ENCODE measurements at regions not wholly inside any gene's neighbourhood (a gene's known extent, or its start where the extent isn't known, plus 50 kb on each side); places are given as distances from the start of the nearest gene placed in this dataset.

DNA sequence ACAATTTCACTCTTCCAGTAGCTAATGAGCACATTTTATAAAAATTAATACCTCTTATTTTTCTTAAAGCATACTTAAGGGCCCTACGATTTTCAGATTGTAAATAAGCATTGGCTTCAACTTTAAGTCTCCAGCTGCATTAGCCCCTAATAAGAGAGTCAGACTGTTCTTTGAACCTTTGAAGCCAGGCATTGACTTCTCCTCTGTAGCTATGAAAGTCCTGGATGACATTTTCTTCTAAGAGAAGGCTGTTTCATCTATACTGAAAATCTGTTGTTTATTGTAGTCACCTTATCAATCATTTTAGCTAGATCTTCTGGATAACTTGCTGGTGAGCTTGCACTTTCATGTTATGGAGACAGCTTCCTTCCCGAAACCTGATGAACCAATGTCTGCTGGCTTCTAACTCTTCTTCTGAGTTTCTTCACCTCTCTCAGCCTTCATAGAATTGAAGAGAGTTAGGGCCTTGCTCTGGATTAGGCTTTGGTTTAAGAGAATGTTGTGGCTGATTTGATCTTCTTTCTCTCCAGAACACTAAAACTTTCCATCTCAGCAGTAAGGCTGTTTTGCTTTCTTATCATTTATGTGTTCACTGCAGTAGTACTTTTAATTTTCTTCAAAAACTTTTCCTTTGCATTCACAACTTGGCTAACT lies 377.1 kb upstream of the RGS6 start:
- TF ChIP-seq, protein P1, sequence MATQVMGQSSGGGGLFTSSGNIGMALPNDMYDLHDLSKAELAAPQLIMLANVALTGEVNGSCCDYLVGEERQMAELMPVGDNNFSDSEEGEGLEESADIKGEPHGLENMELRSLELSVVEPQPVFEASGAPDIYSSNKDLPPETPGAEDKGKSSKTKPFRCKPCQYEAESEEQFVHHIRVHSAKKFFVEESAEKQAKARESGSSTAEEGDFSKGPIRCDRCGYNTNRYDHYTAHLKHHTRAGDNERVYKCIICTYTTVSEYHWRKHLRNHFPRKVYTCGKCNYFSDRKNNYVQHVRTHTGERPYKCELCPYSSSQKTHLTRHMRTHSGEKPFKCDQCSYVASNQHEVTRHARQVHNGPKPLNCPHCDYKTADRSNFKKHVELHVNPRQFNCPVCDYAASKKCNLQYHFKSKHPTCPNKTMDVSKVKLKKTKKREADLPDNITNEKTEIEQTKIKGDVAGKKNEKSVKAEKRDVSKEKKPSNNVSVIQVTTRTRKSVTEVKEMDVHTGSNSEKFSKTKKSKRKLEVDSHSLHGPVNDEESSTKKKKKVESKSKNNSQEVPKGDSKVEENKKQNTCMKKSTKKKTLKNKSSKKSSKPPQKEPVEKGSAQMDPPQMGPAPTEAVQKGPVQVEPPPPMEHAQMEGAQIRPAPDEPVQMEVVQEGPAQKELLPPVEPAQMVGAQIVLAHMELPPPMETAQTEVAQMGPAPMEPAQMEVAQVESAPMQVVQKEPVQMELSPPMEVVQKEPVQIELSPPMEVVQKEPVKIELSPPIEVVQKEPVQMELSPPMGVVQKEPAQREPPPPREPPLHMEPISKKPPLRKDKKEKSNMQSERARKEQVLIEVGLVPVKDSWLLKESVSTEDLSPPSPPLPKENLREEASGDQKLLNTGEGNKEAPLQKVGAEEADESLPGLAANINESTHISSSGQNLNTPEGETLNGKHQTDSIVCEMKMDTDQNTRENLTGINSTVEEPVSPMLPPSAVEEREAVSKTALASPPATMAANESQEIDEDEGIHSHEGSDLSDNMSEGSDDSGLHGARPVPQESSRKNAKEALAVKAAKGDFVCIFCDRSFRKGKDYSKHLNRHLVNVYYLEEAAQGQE (IDR thresholded peaks at IDR 0.05; ENCODE audit: insufficient read depth in 1 of 2, low read depth in 2 of 2, low read length in 2 of 2), result no peak
- TF ChIP-seq FOXP2 (optimal IDR thresholded peaks at IDR 0.05; ENCODE audit: borderline replicate concordance, extremely low read depth, extremely low read length, insufficient read depth), result no peak
- TF ChIP-seq TAF1 (IDR thresholded peaks at IDR 0.05; ENCODE audit: borderline replicate concordance, insufficient read depth, low read length), result no peak
- no peak for TF ChIP-seq SIN3A (IDR thresholded peaks at IDR 0.05; ENCODE audit: borderline replicate concordance, insufficient read depth, low read length)
- TF ChIP-seq POLR2AphosphoS5 (IDR thresholded peaks at IDR 0.05; ENCODE audit: low read depth, low read length), result no peak

DNA sequence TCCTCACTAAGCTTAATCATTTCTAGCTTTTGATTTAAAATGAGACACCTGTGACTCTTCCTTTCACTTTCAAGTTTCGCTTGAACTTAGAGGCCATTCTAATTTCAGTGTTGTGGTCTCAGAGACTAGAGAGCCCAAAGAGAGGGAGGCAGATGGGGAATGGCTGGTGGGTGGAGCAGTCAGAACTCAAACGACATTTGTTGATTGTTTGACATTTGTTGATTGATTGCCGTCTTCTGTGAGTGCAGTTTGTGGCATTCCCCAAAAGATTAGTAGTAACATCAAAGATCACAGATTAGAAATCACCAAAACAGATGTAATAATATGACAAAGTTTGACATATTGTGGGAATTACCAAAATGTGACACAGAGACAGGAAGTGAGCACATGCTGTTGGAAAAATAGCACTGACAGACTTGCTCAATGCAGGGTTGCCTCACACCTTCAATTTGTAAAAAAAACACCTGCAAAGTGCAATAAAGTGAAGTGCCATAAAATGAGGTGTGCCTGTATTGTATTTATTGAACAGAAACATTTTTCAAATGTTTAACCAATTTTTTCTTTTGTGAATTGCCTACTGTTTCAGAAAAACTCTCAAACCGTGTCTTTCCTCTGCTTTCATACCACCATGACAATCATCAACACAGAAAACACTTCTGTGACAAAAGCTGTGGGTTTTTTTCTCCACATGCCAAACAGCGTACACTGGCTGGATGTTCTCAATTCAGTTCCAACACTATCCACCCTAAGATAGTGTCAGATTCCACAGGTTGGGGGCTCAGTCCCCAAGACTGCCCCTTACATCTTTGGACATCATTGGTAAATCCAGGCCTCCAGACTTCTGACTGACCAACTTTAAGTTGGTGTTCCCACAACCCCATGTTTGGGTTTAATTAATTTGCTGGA lies 376.3 kb upstream of the RGS6 start:
- TF ChIP-seq POLR2AphosphoS5 (IDR thresholded peaks at IDR 0.05; ENCODE audit: low read depth, low read length) (no peak), TAF1 (IDR thresholded peaks at IDR 0.05; ENCODE audit: borderline replicate concordance, insufficient read depth, low read length) (no peak), FOXP2 (optimal IDR thresholded peaks at IDR 0.05; ENCODE audit: borderline replicate concordance, extremely low read depth, extremely low read length, insufficient read depth) (no peak), SIN3A (IDR thresholded peaks at IDR 0.05; ENCODE audit: borderline replicate concordance, insufficient read depth, low read length) (no peak)
- TF ChIP-seq, protein P1 (IDR thresholded peaks at IDR 0.05; ENCODE audit: insufficient read depth in 1 of 2, low read depth in 2 of 2, low read length in 2 of 2), result no peak

DNA sequence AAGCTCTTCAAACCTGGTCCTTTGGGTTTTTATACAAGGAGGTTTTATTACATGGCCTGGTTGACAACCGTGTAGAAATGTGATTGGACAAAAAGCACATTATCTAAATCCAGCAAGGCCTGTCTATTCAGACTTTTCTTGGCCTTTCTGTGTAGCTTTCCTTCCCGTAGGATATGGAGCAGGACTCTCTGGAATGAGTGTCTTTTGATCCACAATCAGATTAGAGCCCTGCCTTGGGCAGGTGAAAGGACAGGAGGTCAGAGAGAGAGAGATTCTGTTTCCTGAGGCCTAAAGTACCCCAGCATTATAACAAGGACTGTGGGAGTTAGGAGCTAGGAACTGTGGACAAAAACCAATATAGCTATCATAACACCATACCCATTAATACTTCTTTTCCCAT lies 375.5 kb upstream of the RGS6 start:
- TF ChIP-seq TAF1 (IDR thresholded peaks at IDR 0.05; ENCODE audit: borderline replicate concordance, insufficient read depth, low read length) (no peak), SIN3A (IDR thresholded peaks at IDR 0.05; ENCODE audit: borderline replicate concordance, insufficient read depth, low read length) (no peak), POLR2AphosphoS5 (IDR thresholded peaks at IDR 0.05; ENCODE audit: low read depth, low read length) (no peak), FOXP2 (optimal IDR thresholded peaks at IDR 0.05; ENCODE audit: borderline replicate concordance, extremely low read depth, extremely low read length, insufficient read depth) (no peak)
- TF ChIP-seq, protein P1 (IDR thresholded peaks at IDR 0.05; ENCODE audit: insufficient read depth in 1 of 2, low read depth in 2 of 2, low read length in 2 of 2), result no peak

DNA sequence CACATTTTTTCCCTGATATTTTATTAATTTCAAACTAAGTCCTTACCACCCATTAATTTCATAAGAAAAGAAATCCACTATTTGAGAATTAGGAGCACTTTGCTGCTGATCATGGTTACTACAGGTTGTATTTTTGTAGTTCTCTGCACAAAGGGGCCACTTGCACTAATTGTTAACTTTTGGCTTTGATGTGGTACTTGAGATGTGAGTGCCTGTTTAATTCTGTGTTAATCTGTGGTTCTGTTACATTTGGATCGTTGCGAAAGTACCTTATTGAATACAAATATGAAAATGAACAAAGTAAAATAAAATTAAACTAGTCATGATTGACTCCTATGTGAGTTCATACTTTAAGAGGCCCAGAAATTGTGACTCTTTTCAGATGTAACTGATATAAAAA lies 374.9 kb upstream of the RGS6 start:
- TF ChIP-seq TAF1 (IDR thresholded peaks at IDR 0.05; ENCODE audit: borderline replicate concordance, insufficient read depth, low read length) (no peak), SIN3A (IDR thresholded peaks at IDR 0.05; ENCODE audit: borderline replicate concordance, insufficient read depth, low read length) (no peak), FOXP2 (optimal IDR thresholded peaks at IDR 0.05; ENCODE audit: borderline replicate concordance, extremely low read depth, extremely low read length, insufficient read depth) (no peak), POLR2AphosphoS5 (IDR thresholded peaks at IDR 0.05; ENCODE audit: low read depth, low read length) (no peak)
- TF ChIP-seq, protein P1 (IDR thresholded peaks at IDR 0.05; ENCODE audit: insufficient read depth in 1 of 2, low read depth in 2 of 2, low read length in 2 of 2), result no peak
